HG03442 (cell line): ENCODE measurements at regions not wholly inside any gene's neighbourhood (a gene's known extent, or its start where the extent isn't known, plus 50 kb on each side); places are given as distances from the start of the nearest gene placed in this dataset.

ENCODE experiments used
- ATAC-seq: cut with Tn5 transposase; IDR thresholded peaks from one replicate; pipeline ENCODE4 v1.9.1; 2021; ENCODE audit warnings: mild to moderate bottlenecking, moderate library complexity; ENCODE audit not compliant: unreplicated experiment

DNA sequence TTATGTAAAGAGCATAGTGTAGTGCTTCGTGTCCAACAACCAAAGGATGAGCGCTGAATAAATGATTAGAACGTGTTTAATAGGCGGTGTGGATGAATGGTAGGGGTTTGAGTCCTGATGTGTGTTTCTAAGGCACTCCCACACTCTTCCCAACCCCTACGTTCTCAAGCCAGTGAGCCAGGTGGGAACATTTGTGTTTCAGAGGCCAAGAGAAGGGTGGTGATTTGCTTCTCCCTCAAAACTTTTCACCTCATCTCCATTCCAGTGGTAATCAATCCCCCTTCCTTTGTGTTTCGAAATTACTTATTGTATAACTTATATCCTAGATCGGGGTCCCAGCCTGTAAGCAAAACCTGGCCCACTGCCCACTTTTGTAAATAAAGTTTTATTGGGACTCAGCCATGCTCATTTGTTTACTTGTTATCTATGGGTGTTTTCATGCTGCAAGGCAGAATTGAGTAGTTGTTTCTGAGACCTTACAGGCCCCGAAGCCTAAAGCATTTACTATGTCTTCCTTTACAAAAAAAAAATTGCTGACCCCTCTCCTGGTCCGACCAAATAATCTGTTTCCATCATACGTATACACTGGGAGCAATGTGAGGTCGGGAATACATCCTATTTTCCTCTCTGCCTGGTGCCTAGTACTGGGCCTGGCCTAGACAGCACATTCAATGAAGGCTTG lies 150.8 kb upstream of the MYCN start:
- no peak for ATAC-seq

DNA sequence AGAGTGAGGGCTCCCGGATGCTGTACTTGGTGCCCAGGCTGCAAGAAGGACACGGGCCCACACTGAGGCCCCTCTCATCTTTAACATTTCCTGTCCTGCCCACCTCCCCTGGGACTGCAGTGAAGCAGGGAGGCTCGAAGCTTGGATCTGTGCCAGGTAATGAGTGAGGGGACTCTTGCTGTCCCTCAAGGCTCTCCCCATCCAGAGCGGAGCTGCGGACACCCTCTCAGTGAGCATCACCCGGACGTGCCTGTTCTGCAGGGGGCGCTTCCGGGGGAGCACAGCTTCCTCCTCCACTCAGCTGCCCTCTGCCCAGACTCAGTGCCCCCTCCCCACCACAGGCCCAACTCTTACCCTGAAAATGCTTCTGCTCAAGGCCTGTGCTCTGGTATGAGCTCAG lies 150.0 kb upstream of the MYCN start:
- no peak for ATAC-seq

DNA sequence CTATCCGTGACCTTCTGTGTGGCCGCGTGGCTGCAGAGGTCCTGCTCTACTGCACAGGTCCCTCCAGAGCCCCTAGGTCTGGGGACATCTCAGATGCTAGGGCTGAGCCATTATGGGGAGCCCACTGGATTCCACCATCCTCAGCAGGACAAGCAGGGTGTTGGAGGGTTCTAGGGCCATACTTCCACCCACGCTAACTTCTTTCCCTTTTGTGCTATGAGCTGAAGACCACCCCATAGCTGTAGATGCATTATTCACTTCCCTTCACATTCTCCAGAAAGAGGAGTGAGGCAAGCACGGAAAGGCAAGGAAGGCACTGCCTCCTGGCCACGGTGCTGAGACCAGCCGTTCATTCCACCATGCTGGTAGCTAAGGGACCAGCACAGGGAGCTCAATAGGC lies 149.5 kb upstream of the MYCN start:
- ATAC-seq, result no peak

DNA sequence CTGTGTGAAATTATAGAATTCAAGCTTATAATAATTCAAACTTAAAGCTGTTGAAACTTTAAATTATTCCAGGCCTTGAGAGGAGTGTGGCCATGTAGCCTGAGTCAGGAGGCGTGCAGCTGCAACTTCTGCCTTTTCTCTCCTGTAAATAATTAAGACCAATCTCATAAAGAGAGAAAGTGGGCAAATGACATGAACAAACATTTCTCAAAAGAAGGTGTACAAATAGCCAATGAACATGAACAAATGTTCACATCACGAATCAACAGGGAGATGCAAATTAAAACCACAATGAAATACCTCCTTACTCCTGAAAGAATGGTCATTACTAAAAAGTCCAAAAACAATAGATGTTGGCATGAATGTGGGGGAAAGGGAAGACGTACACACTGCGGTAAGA lies 149.1 kb upstream of the MYCN start:
- no peak for ATAC-seq

DNA sequence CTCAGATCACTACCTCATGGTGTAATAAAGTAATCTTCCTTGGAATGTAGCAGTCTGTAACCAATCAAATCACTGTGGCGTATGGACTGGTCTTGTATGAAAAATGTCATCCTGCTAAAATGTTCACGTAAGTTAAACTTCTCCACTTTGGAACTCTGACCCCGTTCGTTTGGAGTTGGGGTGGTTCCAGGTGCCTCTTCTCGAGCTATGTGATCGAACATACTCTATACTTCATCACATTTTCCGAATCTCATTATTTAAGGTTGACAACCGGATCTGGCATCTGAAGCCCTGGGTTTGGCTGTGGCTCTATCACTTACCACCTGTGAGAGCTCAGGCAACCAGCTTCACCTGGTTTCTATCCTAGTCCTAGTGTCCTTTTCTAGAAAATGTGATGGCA lies 148.0 kb upstream of the MYCN start:
- ATAC-seq, result no peak

DNA sequence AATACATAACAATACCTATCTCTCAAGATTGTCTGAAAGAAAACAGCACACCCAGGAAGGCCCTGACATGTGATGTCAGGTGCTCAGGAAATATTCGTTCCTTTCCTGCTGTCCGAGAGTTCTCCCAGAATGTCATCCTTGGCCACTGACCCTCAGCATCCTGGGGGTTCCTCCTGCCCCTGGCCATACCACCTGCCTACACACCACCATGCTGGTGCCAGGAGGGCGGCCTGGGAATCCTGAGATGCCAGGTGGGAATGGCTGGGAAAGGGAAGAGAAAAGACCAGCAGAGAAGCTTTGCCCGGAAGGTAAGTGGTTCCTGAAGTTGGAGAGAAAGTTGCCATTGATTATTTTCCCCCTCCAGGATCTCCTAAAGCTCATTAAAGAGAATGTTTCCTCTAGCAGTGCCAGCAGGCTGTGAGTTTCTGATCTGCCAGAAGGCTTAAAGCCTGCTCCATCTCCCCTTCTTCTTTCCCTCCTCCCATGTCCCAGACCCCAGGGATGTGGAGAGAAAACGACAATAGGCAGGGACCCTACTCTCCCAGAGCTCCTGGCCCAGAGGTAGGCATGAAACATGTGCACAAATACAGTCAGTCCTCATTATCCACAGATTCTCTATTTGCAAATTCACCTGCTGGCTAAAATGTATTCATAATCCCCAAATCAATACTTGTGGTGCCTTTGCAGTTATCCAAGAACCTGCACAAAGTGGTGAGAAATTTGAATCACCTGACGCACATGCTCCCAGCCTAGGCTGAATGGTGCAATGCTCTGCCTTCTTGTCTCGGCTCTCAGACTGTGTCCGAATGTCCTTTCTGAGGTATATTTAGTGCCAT lies 147.1 kb upstream of the MYCN start:
- ATAC-seq, result no peak

DNA sequence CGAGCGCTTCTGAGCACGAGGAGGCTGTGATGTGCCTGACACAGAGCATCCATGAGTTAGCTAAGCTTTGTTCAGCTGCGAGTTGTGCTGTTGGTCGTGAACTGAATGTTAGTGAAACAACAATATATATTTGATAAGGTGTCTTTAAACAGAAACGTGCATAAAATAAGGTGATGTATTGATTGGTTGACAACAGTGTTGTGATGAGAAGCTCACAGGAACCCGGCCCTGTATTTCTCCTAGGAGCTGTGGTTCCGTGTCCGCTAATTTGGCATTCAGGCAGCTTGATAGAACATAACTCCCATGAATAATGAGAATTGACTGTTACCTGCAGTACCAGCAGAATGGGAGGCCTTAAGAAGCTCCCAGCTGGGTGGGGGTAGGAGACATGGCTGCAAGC lies 146.4 kb upstream of the MYCN start:
- ATAC-seq, result no peak

DNA sequence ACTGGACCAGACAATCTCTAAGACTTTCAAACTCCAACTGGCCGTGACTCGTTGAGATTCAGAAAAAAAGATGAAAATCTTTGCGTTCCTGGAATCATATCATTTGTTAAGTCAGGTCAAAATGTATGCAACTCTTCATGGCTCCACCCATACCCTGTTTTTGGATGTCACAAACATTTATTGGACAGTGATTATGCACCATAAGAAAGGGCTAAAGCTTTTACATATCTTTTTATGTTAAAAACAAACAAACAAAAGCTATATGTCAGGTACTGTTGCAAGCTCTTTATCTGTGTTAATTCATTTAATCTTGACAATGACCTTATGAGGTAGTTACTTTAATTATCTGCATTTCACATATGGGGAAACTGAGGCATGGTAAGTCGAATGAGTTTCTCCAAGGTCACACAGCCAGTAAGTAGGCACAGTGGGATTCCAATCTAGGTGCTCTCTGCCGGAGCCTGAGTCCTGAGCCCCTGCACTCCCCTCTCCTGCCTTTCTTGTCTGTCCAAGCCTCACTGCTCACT lies 145.7 kb upstream of the MYCN start:
- no peak for ATAC-seq

DNA sequence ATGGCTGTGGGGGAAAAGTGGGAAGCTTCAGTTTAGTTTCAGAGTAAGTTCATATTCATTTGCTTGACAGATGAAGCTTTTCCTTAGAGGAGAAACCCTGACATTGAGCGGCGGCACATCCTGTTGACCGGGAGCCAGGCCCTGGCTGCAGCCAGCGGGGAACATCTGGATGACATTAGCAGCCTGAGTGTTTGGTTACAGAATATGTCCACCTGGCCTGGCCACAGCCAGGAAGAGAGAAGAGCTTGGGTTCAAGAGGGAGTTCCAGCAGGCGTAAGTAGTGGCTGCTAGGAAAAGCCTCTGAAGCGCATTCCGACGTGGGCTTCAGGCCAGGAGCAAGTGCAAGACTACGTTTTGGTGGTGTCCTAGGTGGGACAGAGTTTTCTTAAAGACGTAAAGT lies 144.9 kb upstream of the MYCN start:
- ATAC-seq, result no peak

DNA sequence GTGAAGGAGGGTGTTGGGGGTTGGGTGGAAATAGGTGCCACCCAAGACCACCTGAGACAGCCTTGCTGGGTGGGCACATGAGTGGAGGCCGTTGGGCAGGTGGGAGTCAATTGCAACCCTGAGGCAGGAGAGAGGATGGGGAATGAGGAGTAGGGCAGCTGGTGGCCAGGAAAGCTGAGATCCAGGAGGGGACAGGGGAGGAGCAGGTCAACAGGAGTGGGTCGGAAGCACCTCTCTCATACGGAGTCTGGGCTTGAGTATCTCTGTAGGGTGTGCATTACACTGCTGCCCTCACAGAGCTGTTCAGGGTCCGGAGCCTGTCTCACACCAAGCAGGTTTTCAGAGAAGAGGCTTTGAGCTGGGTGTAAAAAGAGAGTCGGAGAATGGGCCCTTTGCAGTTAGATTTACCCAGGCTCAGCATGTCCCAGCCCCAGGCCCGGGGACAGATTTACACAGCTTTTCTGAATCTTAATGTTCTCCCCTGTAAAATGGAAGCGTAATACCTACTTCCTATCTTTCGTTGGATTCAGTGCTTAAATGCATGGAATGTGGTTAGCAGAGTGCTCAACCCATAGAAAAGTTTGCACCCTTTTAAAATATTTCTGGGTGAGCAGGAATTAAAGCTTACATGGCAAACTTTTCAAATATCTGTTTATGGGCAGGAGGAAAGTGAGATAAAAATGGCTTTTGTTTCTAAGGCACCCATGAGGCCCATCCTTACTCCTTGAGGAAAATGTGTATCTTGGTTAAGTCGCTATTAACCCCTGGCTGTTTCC lies 144.0 kb upstream of the MYCN start:
- ATAC-seq, result no peak

DNA sequence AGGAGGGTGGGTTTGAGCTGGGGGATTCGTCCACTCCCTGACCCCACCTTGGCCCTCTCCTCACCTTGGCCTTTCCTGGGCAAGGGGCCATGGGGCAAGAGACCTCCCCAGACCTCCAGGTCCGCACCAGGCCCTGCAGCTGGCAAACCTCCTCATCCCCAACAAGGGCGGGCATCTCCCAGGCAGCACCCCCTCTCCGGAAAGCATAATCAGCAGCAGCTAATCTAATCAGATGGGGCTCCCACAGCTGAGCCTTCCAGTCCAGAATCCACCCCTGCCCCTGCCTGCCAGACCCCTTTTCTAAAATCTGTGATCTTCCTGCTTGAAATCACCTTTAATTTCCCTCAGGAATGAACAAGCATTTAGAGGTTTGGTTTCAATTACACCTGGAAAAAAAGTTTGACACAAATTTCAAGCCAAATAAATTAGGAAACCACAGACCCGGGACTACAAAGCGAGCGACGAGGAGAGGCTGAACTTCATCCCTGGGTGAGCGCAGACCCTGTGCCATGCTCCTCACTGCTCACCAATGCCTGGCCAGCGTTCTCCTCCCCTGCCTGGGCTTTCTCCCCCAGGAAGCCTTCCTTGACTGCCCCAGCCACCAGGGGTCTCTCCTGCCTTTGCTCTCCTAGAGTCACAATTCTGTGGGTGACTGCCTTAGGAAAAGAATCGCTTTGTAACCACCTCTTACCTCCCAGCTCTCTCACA lies 143.0 kb upstream of the MYCN start:
- ATAC-seq, result no peak

DNA sequence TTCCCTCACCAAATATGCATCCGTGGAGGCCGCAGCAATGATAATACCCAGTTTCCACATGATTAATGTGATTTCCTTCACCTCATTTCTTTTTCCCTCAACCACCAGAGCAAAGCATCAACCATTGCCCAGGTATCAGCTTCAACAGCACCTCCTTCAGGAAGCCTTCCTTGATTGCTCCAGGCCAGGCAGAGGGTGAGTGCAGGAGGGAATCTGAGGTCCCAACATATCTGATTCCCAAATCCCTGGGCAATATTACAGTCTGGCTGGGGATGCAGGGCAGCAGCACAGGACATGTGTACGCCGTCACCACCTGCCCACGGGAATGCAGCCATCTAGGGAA lies 142.4 kb upstream of the MYCN start:
- ATAC-seq, result no peak

DNA sequence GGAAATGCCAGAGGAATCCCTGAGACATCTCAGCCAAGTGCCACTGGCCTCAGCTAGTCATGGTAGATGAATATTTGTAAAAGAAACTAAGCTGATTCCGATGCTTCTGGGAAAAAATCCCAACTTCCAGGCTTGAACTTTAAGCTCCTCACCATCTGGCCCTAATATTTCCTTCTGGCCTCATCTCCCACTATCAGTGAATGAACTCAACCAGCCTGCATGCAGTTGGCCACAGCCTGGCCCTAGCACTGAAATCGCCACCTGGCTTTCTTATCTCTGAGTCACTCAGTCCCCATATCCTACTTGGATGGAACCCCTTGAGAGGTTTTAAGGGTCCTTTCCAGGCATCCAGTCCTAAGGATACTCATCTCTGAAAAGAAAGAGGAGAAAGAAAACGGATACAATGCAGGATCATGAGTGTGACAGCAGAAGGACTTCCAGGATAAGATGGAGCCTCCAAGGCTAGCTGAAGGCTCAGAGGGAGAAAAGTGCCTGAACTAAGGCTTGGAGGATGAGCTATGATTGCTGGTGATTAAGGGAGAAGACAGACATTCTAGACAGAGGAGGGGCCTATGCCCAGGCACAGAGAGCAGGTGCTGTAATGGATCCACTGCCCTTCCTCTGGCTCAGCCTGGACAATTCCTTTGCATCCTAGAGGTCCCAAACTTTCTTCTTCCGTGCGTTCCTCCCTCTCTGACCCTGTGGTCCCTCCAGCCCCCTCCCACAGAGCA lies 141.5 kb upstream of the MYCN start:
- ATAC-seq, result no peak

DNA sequence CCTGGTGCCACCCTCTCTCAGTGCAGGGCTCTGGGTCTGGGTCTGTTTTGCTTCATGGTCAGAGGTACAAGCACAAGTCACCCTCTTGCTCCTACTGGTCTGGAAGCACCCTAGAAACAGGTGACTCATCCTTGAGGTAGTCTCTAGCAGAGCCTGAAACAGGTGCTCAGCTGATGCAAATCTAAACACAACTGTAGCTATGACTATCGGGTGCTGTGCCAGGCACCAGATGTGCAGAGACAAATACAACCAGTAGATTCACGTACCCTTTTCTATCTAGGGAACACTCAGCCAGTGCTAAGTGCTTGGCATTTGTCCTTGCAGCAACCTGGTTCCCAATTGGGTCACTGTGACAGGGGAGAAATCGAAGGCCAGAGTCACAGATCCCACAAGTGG lies 140.9 kb upstream of the MYCN start:
- peak; percentile 74 for ATAC-seq

DNA sequence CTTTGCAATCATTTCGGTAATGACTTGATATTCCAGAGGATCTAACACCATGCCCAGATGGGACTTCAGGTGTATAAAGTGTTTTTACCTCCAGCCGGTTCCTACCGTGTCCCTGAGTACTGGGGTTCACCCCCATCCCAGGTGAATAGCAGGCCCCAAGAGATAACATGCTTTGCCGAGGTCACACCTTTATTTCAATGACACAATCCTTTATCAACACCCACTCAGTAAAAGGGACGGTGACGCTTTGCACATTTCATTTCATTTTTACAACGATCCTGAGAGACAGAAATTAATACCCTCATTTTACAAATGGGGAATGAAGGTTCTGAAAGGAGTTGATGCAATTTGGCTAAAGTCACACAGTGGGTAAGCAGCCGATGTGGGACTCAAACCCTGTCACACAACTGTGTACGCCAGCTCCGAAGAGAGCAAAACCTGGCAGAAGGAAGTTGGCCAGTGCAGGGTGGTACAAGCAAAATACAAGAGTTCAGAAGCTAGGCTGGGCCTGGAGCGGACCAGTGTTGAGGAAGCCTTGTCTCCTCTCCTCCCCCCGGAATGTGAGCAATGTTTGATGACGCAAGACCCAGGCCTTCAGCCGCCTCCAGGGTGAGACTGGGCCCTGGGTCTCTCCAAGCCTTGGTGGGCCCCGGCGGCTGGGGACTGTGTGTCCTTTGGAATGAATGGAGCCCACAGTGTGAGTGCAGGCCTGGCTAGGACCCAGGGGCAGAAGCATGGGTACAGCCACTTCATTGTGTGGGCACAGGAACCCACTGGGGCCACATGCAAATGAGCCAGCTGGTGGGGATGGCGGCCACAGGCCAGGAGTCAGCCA lies 139.6 kb upstream of the MYCN start:
- no peak for ATAC-seq

DNA sequence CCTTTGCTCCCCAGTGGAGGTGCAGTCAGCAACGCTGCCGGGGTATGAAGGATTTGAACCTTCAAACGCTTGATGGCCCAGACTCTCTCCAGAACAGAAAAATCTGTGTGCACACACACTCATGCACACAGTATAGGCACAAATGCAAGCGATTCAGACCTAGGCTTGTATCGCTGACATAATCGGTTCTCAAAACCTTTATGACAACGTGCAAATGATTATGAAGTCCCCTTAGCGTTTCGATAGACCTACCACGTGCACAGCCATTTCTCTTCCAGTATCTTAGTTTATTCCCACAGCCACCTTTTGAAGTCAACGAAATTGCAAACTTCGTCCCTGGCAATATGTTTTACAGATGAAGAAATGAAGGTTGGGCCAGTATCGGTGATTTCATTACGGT lies 138.9 kb upstream of the MYCN start:
- ATAC-seq, result no peak

DNA sequence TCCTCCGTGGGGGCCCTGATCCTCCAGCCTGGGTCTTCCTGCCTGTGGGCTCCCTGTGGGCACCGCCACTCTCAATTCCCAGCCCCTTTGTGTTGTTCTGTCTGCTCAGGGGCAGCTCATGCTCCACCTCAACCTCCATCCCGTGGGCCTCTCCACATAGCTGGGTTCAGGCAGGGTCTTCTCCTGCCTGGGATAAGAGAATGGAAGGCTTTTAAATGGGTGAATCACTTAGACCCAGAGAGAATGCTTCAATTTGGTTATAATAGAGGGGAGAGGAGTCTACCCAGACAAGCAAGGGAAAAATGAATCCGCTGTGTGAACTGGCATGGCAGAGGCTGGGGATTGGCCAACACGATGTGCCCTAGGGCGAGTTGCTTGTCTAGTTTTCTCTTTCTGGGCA lies 138.4 kb upstream of the MYCN start:
- no peak for ATAC-seq

DNA sequence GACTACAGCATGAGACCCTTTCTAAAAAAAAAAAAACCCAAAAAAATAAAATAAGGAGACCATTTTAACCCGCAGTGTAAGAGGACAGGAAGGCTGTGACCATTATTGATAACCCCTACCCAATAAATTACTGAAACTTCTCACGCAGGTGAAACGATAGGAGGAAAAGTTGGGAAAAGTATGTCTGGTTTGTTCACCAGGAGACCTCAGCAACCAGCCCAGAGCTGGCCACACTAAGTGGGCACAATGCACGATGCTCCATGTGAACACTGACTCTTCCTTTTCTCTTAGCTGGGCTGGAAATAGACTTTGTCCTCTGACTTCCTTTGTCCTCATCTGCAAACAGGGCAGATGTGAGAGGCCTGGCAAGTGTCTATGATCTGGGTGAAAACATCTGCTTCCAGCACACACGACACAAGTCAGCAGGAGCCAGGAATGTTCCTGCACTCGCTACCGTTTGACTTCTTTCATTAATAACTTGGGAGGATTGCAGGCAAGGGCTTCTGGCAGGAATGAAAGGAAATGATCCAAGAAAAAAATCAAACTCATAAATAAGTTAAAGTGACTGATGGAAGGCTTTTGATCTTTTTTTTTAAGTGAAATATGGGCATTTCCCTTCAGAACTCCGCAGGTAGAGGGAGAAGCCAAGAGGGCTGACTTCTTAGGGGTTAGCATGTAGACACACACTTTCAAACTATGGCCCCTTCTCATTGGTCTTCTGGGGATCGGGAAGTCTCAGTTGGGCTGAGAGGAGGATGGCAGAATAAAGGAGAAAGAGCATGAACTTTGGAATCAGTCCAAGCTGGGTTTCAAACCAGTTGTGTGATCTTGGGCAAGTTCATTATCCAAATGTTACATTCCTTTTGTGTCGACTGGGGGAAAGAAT lies 137.4 kb upstream of the MYCN start:
- ATAC-seq, result no peak
